Upper lobe of left lung (tissue), 4 donors: ENCODE measurements at regions not wholly inside any gene's neighbourhood (a gene's known extent, or its start where the extent isn't known, plus 50 kb on each side); places are given as distances from the start of the nearest gene placed in this dataset.
"Not testable (repeated sequence)": the region's sequence is repeated elsewhere in the genome, so short reads cannot be mapped to it uniquely, and the experiment has no call there.

ENCODE experiments used
- EP300 ChIP-seq, 4 donors: sonication (generic); formaldehyde crosslinking; IDR thresholded peaks; one replicate each; pipeline ENCODE4 v1.5.1; 2017; ENCODE audit warnings: antibody characterized with exemption in 4 of 4, control low read depth in 2 of 4
- TF ChIP-seq, protein P1 (sequence below), 6 experiments: fragments of 450-650 bp in 4 of 6; fragments of 200-600 bp in 2 of 6; sonication (generic) in 2 of 6; IDR thresholded peaks; one replicate each; pipeline ENCODE4 v1.5.1; 2016 to 2019; ENCODE audit warnings: antibody characterized with exemption in 6 of 6

DNA sequence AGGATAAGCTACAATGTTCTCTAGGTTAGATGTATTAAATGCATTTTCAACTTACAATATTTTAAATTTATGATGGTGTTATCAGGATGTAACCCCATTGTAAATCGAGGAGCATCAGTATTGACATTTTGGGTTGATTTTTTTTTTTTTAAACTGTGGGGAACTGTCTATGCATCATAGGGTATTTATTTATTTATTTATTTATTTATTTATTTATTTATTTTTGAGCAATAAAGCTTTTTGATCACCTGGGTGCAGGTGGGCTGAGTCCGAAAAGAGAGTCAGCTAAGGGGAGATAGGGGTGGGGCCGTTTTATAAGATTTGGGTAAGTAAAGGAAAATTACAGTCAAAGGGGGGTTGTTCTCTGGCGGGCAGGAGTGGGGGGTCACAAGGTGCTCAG, 367.5 kb downstream of the OXSM start:
- TF ChIP-seq, protein P1, sequence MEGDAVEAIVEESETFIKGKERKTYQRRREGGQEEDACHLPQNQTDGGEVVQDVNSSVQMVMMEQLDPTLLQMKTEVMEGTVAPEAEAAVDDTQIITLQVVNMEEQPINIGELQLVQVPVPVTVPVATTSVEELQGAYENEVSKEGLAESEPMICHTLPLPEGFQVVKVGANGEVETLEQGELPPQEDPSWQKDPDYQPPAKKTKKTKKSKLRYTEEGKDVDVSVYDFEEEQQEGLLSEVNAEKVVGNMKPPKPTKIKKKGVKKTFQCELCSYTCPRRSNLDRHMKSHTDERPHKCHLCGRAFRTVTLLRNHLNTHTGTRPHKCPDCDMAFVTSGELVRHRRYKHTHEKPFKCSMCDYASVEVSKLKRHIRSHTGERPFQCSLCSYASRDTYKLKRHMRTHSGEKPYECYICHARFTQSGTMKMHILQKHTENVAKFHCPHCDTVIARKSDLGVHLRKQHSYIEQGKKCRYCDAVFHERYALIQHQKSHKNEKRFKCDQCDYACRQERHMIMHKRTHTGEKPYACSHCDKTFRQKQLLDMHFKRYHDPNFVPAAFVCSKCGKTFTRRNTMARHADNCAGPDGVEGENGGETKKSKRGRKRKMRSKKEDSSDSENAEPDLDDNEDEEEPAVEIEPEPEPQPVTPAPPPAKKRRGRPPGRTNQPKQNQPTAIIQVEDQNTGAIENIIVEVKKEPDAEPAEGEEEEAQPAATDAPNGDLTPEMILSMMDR (IDR thresholded peaks at IDR 0.05): not testable (repeated sequence)
- not testable (repeated sequence) for TF ChIP-seq EP300 (IDR thresholded peaks at IDR 0.05)
